ENCODE measurements at regions not wholly inside any gene's neighbourhood (a gene's known extent, or its start where the extent isn't known, plus 50 kb on each side); places are given as distances from the start of the nearest gene placed in this dataset.

GRCh38 chr3:72097053-72097452 is 312.1 kb upstream of the PROK2 start (continued):
- no peak for TF ChIP-seq REST (IDR thresholded peaks at IDR 0.05; ENCODE audit: unreplicated experiment)

DNA sequence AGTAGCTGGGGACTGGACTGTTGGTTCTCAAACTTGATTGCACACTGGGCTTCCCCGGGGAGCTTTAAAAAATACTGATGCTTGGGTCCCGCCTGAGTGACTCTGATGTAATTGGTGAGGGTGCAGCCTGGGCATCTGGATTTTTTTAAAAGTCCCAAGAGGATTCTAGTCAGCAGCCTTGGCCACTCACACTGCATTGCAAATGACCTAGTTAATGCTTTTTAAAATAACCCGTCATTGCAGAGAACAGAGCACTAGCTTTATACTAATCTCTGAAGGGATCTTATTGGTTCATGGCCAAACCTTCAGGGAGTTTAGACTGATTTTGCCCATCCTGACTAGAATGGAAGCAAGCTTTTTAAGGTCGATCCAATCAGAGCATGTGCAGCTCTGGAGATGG is 310.6 kb upstream of the PROK2 start:
- no peaks in the 10 kb centered on the region for H4K20me1 ChIP-seq (replicated peaks; ENCODE audit: insufficient read depth)
- ATAC-seq (no peak), DNase-seq (ENCODE audit: low spot score) (no peak)
- H3K4me3 Mint-ChIP-seq: no peak overlapping the region
- no peaks in the 10 kb centered on the region for H3K9me2 ChIP-seq (ENCODE audit: insufficient read depth)
- H3F3A ChIP-seq (replicated peaks; ENCODE audit: low read depth): no peaks in the 10 kb centered on the region
- no peak overlapping the region for H3K4me2 ChIP-seq
- no peaks in the 10 kb centered on the region for H3K36me3 ChIP-seq (ENCODE audit: insufficient read depth)
- H3K27me3 ChIP-seq (ENCODE audit: insufficient read depth): peaks cover 3% of the 10 kb centered on the region; the same call in 1 of the 2 replicates
- no peak overlapping the region for H2AFZ ChIP-seq
- no peak overlapping the region for H3K4me3 ChIP-seq
- no peak overlapping the region for H3K27ac Mint-ChIP-seq
- H3K4me1 Mint-ChIP-seq: peaks cover 14% of the 10 kb centered on the region
- no peaks in the 10 kb centered on the region for H3K36me3 Mint-ChIP-seq (ENCODE audit: low read depth)
- no peaks in the 10 kb centered on the region for H3K79me2 ChIP-seq (replicated peaks; ENCODE audit: insufficient read depth)
- no peaks in the 10 kb centered on the region for H3K9me3 Mint-ChIP-seq
- H3K4me1 ChIP-seq (ENCODE audit: insufficient read depth): no peaks in the 10 kb centered on the region
- peaks cover 6% of the 10 kb centered on the region for H3K27me3 Mint-ChIP-seq (ENCODE audit: insufficient read depth, low read depth, poor library complexity)
- no peak overlapping the region for H3K27ac ChIP-seq (ENCODE audit: low read depth)
- no peak for TF ChIP-seq CTCF (conservative IDR thresholded peaks at IDR 0.05; ENCODE audit: low read depth in 2 of 2)
- TF ChIP-seq EZH2phosphoT487 (IDR thresholded peaks at IDR 0.05; ENCODE audit: unreplicated experiment): no peak
- TF ChIP-seq CREB1 (CRISPR knock-in tag; IDR thresholded peaks at IDR 0.05; ENCODE audit: low read depth): no peak

- Mint-ChIP-seq H3K4me1 (peaks cover 6% of the 10 kb centered on the region; the same call in 2 of the 3 replicates), H3K9me3 (no peaks in the 10 kb centered on the region), H3K27me3 (ENCODE audit: insufficient read depth, low read depth, poor library complexity) (peaks cover 5% of the 10 kb centered on the region), H3K27ac (no peak overlapping the region), H3K36me3 (ENCODE audit: low read depth) (no peaks in the 10 kb centered on the region), H3K4me3 (no peak overlapping the region)
- H3K9me2 ChIP-seq (ENCODE audit: insufficient read depth): no peaks in the 10 kb centered on the region
- H3K4me2 ChIP-seq: no peak overlapping the region
- no peak overlapping the region for H3K4me3 ChIP-seq
- TF ChIP-seq EZH2 (IDR thresholded peaks at IDR 0.05; ENCODE audit: low read depth, unreplicated experiment) (no peak), NANOG (IDR thresholded peaks at IDR 0.05; ENCODE audit: borderline replicate concordance) (no peak), STAT1 (IDR thresholded peaks at IDR 0.05; ENCODE audit: unreplicated experiment) (no peak)
- no peaks in the 10 kb centered on the region for H3K4me1 ChIP-seq (ENCODE audit: insufficient read depth)
- no peaks in the 10 kb centered on the region for H3K36me3 ChIP-seq (ENCODE audit: insufficient read depth)
- no peak overlapping the region for H3K27ac ChIP-seq (ENCODE audit: low read depth)
- H4K20me1 ChIP-seq (replicated peaks; ENCODE audit: insufficient read depth): no peaks in the 10 kb centered on the region
- no peak overlapping the region for H2AFZ ChIP-seq
- ATAC-seq: no peak
- H3K27me3 ChIP-seq (ENCODE audit: insufficient read depth): no peaks in the 10 kb centered on the region
- no peak for DNase-seq (ENCODE audit: low spot score)
- no peaks in the 10 kb centered on the region for H3F3A ChIP-seq (replicated peaks; ENCODE audit: low read depth)
- no peaks in the 10 kb centered on the region for H3K79me2 ChIP-seq (replicated peaks; ENCODE audit: insufficient read depth)
Observed at GRCh38 chr3:72093992-72094334, 309.0 kb upstream of the PROK2 start.
